ENCODE measurements at regions not wholly inside any gene's neighbourhood (a gene's known extent, or its start where the extent isn't known, plus 50 kb on each side); places are given as distances from the start of the nearest gene placed in this dataset.

DNA sequence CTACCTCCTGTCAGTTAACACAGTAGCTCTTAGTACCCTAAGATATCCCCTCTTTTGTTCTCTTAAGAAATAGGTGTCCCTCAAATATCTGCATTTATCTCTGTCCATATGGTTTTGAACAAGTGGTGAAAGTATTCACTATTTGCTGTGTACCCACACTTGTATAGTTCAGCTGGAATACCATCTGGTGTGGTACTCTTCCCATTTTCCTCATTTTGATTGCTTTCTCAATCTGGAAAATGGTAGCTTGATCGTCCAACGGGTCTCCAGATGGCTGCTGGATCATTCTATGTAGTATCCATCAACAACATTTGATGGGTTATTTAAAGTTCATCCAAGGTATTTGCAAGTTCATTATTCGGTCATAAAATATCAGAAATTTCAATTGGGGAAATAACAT is 100.3 kb upstream of the DPYD start:
- TF ChIP-seq, protein P1, sequence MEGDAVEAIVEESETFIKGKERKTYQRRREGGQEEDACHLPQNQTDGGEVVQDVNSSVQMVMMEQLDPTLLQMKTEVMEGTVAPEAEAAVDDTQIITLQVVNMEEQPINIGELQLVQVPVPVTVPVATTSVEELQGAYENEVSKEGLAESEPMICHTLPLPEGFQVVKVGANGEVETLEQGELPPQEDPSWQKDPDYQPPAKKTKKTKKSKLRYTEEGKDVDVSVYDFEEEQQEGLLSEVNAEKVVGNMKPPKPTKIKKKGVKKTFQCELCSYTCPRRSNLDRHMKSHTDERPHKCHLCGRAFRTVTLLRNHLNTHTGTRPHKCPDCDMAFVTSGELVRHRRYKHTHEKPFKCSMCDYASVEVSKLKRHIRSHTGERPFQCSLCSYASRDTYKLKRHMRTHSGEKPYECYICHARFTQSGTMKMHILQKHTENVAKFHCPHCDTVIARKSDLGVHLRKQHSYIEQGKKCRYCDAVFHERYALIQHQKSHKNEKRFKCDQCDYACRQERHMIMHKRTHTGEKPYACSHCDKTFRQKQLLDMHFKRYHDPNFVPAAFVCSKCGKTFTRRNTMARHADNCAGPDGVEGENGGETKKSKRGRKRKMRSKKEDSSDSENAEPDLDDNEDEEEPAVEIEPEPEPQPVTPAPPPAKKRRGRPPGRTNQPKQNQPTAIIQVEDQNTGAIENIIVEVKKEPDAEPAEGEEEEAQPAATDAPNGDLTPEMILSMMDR (IDR thresholded peaks at IDR 0.05) = no peak
- no peak for TF ChIP-seq POLR2A (IDR thresholded peaks at IDR 0.05)
- no peak for TF ChIP-seq POLR2AphosphoS5 (IDR thresholded peaks at IDR 0.05)
